GM13976 (cell line): ENCODE measurements at regions not wholly inside any gene's neighbourhood (a gene's known extent, or its start where the extent isn't known, plus 50 kb on each side); places are given as distances from the start of the nearest gene placed in this dataset.

Experiments used
- DNase-seq: peaks from one replicate; pipeline ENCODE4 v3.0.0; 2012; ENCODE audit warnings: low spot score
- CTCF ChIP-seq: IDR thresholded peaks from 2 replicates; pipeline ENCODE4 v1.5.1; 2012; ENCODE audit warnings: borderline replicate concordance, mild to moderate bottlenecking; ENCODE audit not compliant: insufficient read depth; ENCODE audit errors: extremely low read depth, missing control alignments, control extremely low read depth
- in situ Hi-C: fragments of 300-500 bp; cut with MboI; formaldehyde crosslinking; loops from one replicate; pipeline ENCODE4 v1.12.0; 2022; ENCODE audit warnings: low sequenced_read_pairs, mixed read lengths, inconsistent platforms; ENCODE audit not compliant: unreplicated experiment

- no peak for DNase-seq
- no peak for TF ChIP-seq CTCF
- in situ Hi-C loops = no loop called here
Measured at GRCh38 chr5:173726846-173727557, 110.6 kb upstream of the BOD1 start.

GRCh38 chr5:173727839-173728778 is 111.7 kb upstream of the BOD1 start:
- in situ Hi-C loops = no loop called here
- TF ChIP-seq CTCF = no peak
- DNase-seq = no peak

GRCh38 chr5:173729079-173729765 is 112.8 kb upstream of the BOD1 start:
- DNase-seq = no peak
- in situ Hi-C loops = no loop called here
- no peak for TF ChIP-seq CTCF

- no peak for TF ChIP-seq CTCF
- DNase-seq = no peak
- in situ Hi-C loops = no loop called here
Measured at GRCh38 chr5:173730632-173731298, 114.3 kb upstream of the BOD1 start.

GRCh38 chr5:173733021-173733420 is 116.6 kb upstream of the BOD1 start:
- no peak for TF ChIP-seq CTCF
- no peak for DNase-seq
- in situ Hi-C loops = no loop called here

GRCh38 chr5:173733425-173733824 is 117.0 kb upstream of the BOD1 start:
- no peak for DNase-seq
- in situ Hi-C loops = no loop called here
- TF ChIP-seq CTCF = no peak
